ENCODE measurements at regions not wholly inside any gene's neighbourhood (a gene's known extent, or its start where the extent isn't known, plus 50 kb on each side); places are given as distances from the start of the nearest gene placed in this dataset.
"Not testable (repeated sequence)": the region's sequence is repeated elsewhere in the genome, so short reads cannot be mapped to it uniquely, and the experiment has no call there.

DNA sequence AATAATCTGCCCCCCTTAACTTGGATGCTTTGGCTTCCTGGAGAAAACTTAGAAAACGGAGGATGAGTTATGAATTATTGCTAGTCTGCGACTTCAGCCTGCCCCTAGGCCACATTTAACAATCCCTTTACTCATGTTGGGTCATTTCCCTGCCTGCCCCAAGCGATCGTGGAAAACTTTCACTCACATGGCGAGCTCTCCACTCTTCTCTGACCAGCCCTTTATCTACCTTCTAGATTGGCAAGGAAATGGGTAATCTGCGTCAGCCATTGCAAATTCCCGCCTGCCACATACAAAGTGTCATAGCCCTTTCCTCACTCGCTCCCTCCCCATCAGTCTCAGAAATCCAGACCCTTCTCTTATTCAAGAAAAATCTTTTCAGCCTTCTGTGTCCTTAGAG is 154.3 kb upstream of the IRS2 start:
- DNase-seq (ENCODE audit: low read depth in 3 of 3), result no peak

DNA sequence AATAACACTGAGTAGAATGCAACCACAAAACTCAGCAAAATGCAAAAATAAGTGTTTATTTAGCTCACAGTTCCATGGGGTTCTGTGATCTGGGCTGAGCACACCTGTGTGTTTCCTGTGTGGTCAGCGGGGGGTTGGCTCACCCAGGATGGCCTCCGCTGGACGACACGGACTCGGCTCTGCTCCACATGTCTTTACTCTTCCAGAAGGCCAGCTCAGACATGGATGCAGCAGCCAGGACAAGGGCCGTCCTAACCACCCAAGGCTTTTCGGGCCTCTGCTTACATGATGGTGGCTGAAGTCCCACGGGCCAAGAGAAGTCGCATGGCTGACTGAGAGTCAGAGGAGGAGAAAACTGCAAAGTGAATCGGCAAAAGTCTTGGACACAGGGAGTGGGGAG is 153.5 kb upstream of the IRS2 start:
- no peak for DNase-seq (ENCODE audit: low read depth in 3 of 3)

DNA sequence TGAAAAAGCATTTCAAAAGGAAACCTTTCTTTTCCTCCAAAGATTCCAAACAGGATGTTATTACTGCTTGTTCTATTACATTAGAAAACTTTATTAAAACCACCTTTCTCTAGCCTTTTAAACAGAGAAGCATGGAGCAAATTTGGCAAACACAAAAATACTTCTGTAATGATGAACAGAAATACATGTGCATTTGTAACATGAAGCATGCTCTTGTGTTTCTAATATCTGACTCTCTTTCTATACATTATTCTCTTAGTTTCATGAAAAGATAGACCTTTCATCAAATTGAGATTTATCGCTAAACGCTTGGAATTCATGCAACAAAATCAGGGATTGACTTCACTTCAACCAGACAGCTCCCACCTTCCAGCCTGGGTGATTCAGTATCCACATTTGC is 152.8 kb upstream of the IRS2 start:
- no peak for DNase-seq (ENCODE audit: low read depth in 3 of 3)

DNA sequence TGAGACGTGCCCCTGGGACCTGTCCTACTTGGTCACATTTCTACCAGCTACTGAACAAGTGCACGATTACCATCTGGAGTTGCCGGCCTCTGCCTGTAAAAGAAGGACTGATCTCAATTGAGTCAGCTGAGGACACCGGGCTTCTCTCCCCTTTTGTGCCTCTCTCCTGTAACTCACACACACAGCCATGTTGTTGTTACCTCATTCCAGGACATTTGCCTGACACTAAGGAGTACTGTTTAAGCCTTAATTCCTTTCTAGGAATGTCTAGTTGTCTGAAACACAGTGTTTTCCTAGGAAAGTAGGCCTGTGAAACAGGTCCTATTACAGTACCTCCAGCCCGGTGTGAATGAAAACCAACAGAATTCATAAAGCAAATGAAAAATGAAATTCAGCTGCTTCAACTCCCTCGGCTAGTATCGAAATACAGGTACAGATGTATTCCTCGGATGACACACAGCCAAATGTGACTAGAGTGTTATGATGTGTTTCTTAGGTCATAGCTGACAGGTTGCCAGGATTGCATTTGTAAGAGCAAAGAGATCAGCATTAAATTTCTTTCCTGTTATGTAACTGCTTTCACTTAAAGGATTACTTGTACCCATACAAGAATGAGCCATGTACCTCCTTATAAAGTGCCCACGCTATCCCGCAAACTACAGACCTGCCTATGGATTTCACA is 152.0 kb upstream of the IRS2 start:
- DNase-seq (ENCODE audit: low read depth in 3 of 3), result no peak

DNA sequence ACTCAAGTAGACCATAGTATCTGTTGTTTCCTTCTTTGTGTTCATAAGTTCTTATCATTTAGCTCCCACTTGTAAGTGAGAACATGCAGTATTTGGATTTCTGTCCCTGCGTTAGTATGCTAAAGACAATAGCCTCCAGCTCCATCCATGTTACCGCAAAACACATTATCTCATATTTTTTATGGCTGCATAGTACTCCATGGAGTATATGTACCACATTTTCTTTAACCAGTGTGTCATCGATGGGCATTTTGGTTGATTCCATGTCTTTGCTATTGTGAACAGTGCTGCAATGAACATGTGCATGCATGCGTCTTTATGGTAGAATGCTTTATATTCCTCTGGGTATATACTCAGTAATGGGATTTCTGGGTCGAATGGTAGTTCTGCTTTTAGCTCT is 148.1 kb upstream of the IRS2 start:
- not testable (repeated sequence) for DNase-seq (ENCODE audit: low read depth in 3 of 3)

DNA sequence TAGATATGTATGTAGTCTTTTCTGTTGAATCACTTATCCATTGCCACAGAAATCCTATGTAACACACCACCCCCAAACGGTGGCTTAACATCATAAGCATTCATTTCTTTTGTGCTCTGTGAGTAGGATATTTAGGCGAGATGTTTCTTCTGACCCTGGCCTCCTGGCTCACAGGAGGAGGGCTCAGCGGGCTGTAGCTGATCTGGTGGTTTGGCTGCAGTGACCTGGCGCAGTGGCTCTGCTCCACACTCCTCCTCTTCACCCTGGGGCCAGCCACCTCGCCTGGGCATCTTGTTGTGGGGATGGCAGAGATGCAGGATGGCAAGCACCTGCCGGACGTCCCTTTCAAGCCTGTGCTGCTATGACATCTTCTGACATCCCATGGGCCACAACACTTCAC is 147.1 kb upstream of the IRS2 start:
- DNase-seq (ENCODE audit: low read depth in 3 of 3), result no peak

DNA sequence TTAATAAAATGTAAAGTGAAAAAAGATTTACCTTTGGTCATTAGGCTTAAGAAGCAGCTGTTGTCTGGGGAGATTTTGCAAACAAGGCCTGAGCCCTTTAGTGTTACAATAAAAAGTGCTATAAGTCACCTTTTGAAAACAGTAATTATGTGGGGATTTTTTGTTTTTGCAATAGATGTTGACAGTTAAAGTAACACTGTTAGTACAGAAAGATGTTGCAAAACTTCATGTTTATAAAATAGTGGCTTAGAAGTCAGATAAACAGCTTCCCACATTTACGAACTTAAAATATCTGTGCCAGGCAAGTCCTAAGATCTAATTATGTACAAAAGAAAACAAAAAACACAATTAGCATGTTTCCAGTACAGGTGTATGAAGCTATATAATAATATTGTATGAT is 138.0 kb upstream of the IRS2 start:
- no peak for DNase-seq (ENCODE audit: low read depth in 3 of 3)

DNA sequence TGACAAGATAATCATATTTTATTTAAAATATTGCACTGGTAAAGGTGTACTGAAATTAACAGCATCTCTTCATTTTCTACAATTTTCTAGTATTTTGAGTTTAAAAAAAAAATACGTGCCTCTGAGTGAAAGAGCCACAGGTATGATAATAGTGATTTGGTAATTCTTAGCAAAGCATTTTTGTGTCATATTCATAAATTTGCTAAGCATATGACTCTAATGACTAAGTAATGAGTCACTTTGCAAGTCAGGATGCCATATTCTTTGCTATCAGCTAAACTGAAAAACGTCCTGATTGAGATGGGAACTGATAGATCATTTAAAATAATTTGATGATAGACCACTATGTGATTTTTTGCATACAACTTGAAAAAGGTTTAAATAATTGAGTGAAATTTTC is 136.1 kb upstream of the IRS2 start:
- no peak for DNase-seq (ENCODE audit: low read depth in 3 of 3)

DNA sequence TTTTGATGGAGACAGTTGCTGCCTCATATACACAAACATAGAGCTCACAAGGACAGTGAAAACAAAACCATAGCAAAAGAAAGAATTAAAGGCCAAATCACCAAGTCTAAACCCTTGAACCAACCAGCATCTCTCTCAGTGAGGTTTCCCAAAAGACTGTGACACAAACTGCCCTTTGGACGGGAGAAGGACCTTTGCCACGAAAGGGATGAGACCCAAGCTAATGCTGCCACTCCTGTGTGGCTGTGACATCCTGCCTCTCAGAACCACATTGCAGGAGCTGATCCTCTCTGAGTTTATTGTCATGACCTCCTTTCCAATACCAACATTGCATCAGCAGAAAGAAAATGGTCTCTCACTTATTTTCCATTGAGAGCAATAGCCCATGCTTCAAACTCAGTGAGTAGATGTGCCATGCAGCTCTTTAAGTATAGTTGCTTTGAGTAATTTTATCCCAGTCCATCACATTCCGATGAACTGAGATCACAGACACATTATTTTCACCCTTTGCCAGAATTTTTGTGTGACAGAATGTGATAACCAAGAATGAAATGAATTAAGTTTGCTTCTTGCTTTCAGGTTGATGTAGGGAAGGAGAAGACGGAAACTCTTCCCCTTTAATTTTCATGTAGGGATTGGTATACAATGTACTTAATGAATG is 133.5 kb upstream of the IRS2 start:
- DNase-seq (ENCODE audit: low read depth in 3 of 3), result no peak

DNA sequence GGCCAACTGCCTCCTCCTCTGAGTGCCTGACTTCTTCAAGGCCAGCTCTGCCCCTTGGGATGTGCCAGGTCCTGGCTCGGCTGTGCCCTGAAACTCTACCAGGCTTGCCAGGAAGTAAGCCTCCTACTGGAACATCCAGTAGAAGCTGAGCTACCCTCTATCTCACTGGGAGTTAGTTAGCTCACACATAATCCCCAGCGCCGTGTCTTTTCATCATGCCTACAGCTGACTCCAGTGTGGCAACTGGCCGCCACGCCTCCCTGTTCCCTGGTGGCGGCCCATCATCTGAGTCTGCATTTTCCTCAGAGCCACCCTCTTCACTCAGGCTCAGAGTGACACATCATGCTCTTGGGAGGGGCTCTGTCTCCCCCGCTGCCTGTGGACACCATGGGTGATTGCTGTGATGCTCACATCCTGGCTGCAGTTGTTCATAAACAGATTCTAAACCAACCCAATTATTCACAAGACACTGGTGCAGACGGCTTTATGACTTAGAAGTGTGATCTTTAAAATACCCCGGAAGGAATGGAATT is 131.9 kb upstream of the IRS2 start:
- DNase-seq (ENCODE audit: low read depth in 3 of 3), result no peak

DNA sequence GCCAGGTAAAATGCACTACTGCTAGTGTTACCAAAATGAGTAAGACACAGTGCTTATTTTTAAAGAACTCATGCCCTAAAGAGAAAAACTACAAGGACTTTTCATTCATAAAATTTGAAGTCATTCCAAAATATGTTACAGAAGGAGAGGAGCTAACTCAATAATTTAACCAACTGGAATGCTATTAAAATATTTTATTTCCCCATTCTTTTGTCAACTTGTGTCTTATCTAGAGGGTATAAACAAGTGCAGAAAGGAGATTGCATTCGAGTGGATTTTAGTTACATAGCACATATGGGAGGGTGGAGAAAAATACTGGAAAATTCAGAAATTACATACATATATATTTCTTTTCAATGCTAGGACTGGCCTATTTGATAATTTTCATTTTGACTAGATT is 131.0 kb upstream of the IRS2 start:
- DNase-seq (ENCODE audit: low read depth in 3 of 3), result no peak

DNA sequence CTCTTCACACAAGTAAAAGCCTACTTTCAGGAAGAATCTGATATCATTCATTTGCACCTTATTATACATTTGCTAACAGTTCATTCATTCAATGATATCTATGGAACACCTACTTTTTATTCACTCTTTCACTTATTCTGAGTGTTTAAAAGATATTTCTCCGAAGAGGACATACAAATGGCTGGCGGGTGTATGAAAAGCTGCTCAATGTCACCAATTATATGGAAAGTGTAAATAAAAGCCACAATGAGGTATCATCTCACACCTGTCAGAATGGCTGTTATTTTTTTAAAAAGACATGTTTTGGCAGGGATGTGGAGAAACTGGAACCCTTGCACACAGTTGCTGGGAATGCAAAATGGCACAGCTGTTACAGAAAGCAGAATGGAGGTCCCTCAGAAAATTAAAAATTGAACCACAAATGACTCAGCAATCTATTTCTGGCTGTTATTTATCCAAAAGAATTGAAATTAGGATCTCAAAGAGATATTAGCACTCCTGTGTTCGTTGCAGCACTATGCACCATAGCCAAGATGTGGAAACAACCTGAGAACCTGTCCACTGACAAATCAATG is 127.6 kb upstream of the IRS2 start:
- DNase-seq (ENCODE audit: low read depth in 3 of 3), result no peak

DNA sequence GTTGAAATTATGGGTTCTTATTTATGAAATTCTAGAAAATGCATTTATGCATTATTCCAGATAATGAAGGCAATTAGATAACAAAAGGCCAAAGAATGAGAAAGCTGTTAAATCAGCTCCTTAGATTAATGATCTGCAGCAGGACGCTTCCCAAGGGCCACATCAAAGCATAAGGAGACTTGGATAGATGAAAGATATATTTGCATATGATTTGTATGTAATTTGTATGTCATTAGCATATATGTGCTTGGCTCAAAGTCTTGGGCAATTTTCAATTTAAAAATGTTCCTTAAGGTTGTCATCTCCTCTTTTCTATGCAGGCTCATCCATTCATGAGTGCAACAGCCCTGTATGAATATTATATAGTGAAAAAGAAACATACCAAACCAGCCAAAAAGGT is 126.8 kb upstream of the IRS2 start:
- DNase-seq (ENCODE audit: low read depth in 3 of 3), result no peak

DNA sequence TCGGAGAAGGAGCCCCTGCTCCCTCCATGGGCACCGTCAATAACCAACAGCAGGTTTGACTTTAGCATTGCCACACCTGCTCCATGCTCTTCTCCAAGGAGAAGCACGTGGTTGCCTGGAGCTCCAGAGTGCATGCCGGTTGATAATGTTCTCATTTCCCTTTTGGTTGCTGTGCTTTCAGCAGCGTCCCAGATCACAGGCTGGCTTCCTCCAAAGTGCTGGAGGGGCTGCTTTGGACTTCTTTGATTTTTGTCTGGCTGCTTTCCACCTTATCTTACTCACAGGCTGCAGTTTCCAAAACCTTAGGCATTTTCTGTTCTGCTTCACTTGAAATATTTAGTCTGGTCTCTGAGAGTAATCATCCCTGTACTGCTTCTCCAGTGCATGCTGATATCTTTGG is 123.8 kb upstream of the IRS2 start:
- no peak for DNase-seq (ENCODE audit: low read depth in 3 of 3)

DNA sequence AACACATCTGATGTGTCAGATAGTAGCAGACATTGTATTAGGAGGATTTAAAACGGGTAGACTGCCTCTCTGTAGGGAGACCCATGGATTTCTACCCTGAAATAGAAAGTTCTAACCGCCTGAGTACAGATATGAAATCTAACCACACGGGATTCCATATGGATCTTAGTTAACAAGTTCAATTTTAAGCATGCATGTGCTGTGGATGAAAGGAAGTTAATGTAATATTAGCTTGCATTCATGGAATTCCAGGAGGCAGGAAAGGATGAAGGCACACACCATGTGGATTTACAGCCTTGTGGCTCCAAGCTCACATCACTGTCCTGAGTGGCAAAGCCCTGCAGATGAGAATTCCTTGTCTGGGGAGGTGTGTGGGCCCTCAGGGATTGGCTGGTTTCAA is 120.6 kb upstream of the IRS2 start:
- no peak for DNase-seq (ENCODE audit: low read depth in 3 of 3)

DNA sequence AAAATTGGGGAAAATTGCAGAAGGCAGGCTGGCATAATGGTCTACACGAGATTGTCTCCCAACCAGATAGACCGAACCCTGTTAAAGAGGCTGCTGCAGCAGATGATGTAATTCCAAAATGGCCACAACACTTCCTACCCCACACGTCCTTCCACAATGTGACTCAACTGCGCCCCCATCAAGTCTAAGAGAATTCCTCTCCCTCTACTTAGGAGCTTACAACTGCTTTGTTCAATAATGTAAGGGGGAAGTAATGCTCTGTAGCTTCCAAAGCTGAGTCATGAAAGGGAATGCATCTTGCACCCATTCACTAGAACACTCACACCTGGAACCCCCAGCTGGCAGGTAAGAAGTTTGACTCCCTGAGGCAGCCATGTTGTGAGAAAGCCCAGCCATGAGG is 117.8 kb upstream of the IRS2 start:
- no peak for DNase-seq (ENCODE audit: low read depth in 3 of 3)

DNA sequence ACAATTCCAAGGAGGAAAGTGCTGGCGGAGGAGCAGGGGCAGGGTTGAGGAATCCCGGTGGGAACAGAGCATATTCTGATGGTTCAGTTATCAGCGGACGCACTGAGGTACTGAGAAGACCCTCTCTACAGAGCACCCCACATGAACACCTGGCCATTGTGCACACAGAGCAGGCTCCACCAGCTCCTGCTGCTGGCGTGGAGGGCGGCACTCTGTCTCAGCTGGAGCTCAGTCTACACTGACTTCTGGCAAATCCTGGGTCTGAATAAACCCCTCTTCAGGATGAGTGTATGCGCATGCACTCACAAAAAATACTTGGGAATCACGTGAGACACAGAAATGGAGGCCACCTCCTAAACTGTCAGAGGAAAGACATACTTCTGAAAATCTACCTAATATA is 114.4 kb upstream of the IRS2 start:
- no peak for DNase-seq (ENCODE audit: low read depth in 3 of 3)

DNA sequence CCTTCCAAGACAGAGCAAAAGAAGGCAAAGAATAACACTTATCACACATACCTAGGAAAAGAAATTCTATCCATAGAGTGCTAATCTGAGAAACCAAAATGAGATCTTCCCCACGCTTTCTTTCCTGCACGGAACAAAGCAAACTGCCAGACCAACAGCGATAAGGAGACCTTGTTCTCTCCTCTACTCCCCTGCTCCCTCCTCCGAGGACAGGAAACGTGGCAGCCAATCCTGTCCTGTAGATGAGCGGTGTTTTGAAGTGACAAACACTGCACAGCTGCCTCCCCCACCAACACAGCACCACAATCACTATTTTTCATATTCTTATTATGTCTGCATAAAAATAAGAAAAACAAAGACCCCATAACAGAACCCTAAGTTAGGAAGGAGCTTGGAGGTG is 113.9 kb upstream of the IRS2 start:
- DNase-seq (ENCODE audit: low read depth in 3 of 3), result no peak

DNA sequence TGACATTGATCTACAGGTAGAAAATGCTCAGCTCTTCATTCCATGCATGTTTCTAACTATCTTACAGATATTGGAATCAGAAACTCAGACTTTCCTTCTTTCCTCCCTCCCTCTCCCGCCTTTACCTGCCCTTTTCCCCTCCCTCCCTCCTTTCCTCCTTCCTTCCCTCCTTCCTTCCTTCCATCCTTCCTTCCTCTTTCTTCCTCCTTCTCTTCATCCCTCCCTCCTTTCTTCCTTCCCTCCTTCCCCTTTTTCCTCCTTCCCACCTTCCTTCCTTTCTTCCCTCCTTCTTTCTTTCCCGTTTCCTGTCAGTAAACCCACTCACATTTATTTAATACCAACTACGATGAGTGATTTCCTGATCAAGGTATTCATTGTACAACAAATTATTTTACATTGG is 113.4 kb upstream of the IRS2 start:
- no peak for DNase-seq (ENCODE audit: low read depth in 3 of 3)

DNA sequence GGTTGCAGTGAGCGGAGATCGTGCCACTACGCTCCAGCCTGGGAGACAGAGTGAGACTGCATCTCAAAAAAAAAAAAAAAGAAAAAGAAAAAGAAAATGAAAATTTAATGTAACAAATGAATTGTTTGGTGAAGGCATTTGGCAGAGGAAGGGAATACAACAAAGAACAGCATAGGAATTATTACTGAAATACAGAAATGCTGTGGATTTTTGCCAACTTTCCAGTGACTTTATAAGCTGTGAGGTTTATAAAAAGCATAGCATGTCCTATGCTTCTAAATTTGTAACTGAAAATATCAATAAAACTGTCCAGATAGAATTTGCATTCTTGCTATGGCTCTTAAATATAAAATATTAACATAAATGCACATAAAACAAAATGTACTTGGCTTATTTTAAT is 112.9 kb upstream of the IRS2 start:
- no peak for DNase-seq (ENCODE audit: low read depth in 3 of 3)

DNA sequence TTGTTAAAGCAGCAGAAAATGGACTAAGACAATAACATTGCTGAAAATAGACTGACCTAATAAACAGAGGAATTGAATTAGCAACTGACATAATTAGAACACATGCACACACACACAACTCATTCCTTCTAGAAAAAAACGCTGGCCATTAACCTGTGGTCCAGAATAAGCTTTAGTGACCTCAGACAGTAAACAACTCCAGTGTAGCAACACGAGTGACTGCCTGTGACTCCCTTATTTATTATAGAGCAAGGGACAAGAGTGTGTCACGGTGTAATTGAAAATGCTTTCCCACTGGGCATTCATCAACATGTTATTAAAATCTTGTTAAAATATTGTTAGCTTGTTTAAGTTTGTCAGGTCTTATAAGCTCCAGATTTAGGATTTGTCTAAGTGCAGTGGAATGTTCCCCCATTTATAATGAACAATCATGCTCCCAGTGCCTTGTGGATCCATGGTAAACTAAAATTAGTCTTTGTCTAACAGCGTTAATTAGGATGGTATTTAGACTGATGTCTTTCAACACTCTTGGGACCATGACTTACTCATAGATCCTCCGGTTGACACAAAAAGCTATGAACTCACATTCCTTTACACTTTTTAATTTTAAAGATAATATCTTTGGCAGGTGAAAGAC is 111.7 kb upstream of the IRS2 start:
- no peak for DNase-seq (ENCODE audit: low read depth in 3 of 3)

DNA sequence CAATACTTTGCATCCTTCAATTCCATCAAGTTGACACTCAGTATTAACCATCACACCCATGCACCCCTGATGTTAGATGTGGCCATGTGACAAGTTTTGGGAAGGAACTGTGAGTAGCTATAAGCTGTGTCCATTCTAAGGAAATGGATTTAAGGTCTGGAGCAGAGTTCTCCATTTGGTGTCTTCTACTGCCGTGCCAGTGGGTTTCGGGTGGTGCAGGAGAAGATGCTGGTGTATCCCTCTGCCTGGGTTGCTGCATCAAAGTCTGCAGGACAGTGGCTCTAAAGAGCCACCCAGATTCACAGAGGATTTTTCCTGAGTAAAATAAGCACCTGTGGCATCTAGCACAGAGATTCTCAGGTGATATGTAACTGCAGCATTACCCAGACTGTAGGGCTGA is 105.7 kb upstream of the IRS2 start:
- no peak for DNase-seq (ENCODE audit: low read depth in 3 of 3)

DNA sequence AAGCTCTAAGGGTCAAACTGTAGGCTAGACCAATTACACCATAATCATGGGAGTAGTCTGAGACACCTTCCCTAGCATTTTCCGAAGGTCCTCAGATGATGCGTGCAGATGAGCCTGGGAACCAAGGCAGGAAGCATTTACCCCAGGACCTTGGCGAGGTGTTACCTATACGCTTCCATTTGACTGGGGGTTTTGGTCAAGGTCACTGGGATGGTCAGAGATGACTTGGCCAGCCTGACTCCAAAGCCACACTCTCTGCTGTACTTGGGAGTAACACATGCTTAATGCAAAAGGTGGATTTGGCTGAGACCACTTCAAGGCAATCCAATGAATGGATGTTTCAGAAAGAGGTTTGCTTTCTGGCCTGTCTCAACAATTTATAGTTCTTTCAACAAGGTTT is 98.9 kb upstream of the IRS2 start:
- DNase-seq (ENCODE audit: low read depth in 3 of 3), result no peak
